ENCODE measurements at regions not wholly inside any gene's neighbourhood (a gene's known extent, or its start where the extent isn't known, plus 50 kb on each side); places are given as distances from the start of the nearest gene placed in this dataset.

DNA sequence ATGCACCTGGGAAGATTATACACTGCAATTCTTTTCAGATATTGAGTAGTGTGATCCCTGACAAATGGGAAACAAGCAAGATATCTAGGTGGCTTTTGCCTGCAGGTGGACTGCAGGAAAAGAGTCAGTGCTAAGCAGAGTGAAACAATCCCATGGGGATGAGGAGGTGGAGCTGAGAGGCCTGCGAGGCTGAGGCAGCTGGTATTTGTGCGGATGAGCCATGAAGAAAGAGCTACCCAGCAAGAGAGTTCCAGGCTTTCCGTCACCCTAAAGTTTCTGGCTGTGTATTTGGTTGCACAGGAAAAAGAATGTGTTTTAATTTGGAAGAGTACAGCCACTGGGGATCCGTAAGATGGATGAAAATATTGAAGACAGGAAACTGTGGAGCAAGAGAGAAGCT is 714.1 kb upstream of the COBL start:
- Histone ChIP-seq H3K4me1 (ENCODE audit: low read depth) (no peaks in the 10 kb centered on the region), H3K36me3 (ENCODE audit: low read depth) (no peaks in the 10 kb centered on the region), H3K9me3 (no peaks in the 10 kb centered on the region), H3K4me3 (no peak overlapping the region)
- ATAC-seq (no peak), DNase-seq (no peak)
- TF ChIP-seq, protein P1, sequence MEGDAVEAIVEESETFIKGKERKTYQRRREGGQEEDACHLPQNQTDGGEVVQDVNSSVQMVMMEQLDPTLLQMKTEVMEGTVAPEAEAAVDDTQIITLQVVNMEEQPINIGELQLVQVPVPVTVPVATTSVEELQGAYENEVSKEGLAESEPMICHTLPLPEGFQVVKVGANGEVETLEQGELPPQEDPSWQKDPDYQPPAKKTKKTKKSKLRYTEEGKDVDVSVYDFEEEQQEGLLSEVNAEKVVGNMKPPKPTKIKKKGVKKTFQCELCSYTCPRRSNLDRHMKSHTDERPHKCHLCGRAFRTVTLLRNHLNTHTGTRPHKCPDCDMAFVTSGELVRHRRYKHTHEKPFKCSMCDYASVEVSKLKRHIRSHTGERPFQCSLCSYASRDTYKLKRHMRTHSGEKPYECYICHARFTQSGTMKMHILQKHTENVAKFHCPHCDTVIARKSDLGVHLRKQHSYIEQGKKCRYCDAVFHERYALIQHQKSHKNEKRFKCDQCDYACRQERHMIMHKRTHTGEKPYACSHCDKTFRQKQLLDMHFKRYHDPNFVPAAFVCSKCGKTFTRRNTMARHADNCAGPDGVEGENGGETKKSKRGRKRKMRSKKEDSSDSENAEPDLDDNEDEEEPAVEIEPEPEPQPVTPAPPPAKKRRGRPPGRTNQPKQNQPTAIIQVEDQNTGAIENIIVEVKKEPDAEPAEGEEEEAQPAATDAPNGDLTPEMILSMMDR (IDR thresholded peaks at IDR 0.05), result no peak
- intact Hi-C loops (cut with DNase I, micrococcal nuclease), result no loop called here

DNA sequence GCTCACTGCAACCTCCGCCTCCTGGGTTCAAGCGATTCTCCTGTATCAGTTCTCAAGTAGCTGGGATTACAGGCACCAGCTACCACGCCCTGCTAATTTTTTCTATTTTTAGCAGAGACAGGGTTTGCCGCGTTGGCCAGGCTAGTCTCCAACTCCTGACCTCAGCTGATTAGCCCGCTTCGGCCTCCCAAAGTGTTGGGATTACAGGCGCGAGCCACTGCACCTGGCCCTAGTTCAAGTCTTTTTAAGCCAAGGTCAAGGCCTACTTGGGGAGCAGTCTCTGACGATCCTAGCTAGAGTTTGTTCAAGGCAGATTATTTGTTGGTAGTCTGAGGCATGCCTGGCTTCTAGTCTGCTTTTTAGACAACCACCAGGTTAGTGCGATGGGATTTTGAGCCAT is 709.5 kb upstream of the COBL start:
- DNase-seq (no peak), ATAC-seq (no peak)
- Histone ChIP-seq H3K9me3 (no peaks in the 10 kb centered on the region), H3K4me3 (no peak overlapping the region), H3K36me3 (ENCODE audit: low read depth) (no peaks in the 10 kb centered on the region), H3K4me1 (ENCODE audit: low read depth) (no peaks in the 10 kb centered on the region)
- intact Hi-C loops (cut with DNase I, micrococcal nuclease), result no loop called here
- TF ChIP-seq, protein P1 (IDR thresholded peaks at IDR 0.05), result no peak

DNA sequence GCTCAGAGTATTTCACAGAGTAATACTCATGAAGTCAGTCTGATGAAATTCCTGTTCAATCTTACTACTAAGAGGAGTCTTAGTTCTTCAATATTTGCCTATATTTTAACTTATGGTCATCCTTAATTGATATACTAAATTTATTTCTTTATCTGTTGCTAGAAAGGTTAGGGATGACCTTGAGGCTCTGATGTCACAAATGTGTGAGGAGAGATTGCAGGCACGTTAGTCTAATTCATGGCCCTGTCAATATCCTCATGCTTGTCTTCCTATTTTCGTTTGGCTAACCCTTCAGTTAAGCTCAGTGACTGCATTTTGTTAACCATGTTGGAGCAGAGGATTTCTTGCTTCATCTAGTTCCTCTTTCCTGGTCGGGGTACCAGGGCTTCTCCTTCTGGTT is 704.7 kb upstream of the COBL start:
- DNase-seq, result no peak
- no peaks in the 10 kb centered on the region for H3K36me3 ChIP-seq (ENCODE audit: low read depth)
- intact Hi-C loops (cut with DNase I, micrococcal nuclease), result no loop called here
- no peaks in the 10 kb centered on the region for H3K9me3 ChIP-seq
- TF ChIP-seq, protein P1 (IDR thresholded peaks at IDR 0.05), result no peak
- no peaks in the 10 kb centered on the region for H3K4me1 ChIP-seq (ENCODE audit: low read depth)
- ATAC-seq, result no peak
- H3K4me3 ChIP-seq, result no peak overlapping the region

DNA sequence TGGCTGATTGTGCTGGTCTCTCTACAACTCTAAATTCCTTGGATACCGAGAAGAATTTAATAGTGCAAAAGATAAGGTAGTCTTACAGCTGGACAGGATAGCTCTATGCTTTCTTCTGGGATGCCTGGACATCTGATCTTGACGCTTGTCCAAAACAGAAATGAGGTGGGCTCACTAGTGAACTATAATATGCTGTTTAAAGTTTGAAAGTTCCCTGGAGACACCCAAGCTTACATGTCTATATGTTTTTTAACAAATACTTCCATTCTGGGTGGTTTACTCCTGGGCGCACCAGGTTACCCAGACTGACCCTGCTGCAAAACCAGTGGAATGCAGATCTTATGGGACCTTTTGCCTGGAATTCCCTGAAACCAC is 702.1 kb upstream of the COBL start:
- no peak for ATAC-seq
- no peaks in the 10 kb centered on the region for H3K9me3 ChIP-seq
- TF ChIP-seq, protein P1 (IDR thresholded peaks at IDR 0.05), result no peak
- no peaks in the 10 kb centered on the region for H3K36me3 ChIP-seq (ENCODE audit: low read depth)
- no peak for DNase-seq
- intact Hi-C loops (cut with DNase I, micrococcal nuclease), result no loop called here
- no peak overlapping the region for H3K4me3 ChIP-seq
- H3K4me1 ChIP-seq (ENCODE audit: low read depth), result no peaks in the 10 kb centered on the region

DNA sequence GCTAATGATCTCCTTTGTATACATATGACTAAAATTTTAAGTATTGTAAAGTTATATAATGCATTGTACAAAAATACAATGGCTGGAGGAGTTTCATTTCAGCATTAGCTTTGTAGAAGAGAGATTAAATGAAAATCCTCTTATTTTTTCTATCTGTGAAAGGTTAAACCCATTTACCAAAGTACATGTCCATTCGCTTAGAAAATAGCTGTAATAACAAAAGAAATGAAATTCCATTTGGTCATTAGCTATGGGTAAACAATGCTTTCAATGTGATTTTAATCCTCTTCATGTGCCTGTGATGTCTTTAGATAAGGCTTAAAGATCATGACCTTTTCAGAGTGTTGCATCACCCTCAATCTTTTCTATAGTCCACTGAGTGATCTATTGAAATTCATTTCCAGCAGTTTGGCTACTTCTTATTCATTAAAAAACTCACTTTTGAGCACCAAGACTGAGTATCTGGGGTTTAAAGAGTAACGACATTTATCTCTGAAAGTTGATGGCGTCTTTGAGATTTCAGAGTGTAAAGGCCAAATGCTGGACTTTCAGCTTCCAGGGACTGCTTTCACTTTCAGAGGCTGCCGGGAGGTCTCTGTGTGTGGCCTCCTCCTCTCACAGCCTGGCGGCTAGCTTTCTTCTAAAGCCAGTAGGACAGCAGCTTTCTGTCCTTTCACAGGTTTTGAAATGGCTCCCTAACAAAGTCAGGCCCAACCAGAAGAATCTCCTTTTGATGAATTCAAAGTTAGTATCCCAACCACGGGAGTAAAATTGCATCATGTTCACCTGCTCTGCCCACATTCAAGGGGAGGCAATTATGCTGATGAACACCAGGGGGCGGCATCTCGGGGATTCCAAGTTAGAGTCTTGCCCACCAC is 701.4 kb upstream of the COBL start:
- no peaks in the 10 kb centered on the region for H3K4me1 ChIP-seq (ENCODE audit: low read depth)
- no peak overlapping the region for H3K4me3 ChIP-seq
- peak; percentile 47 for ATAC-seq
- DNase-seq, result peak in 1 of 3 donors; percentile 14
- TF ChIP-seq, protein P1 (IDR thresholded peaks at IDR 0.05), result no peak
- H3K36me3 ChIP-seq (ENCODE audit: low read depth), result no peaks in the 10 kb centered on the region
- intact Hi-C loops (cut with DNase I, micrococcal nuclease), result no loop called here
- H3K9me3 ChIP-seq, result no peaks in the 10 kb centered on the region
